Smooth muscle cell of the brain vasculature (primary cell): ENCODE measurements at regions not wholly inside any gene's neighbourhood (a gene's known extent, or its start where the extent isn't known, plus 50 kb on each side); places are given as distances from the start of the nearest gene placed in this dataset.

Experiments used
- DNase-seq: peaks from one replicate; pipeline ENCODE4 v3.0.0-alpha.2; 2012; ENCODE audit warnings: low read depth, low spot score

- DNase-seq, result no peak
Measured at GRCh38 chr10:35699848-35700486, 57.9 kb upstream of the FZD8 start.

- DNase-seq, result no peak
Measured at GRCh38 chr10:35696392-35697287, 54.5 kb upstream of the FZD8 start.

- DNase-seq, result no peak
Measured at GRCh38 chr10:35693800-35694199, 51.7 kb upstream of the FZD8 start.
